Muscle of back (tissue), 3 donors: ENCODE measurements at regions not wholly inside any gene's neighbourhood (a gene's known extent, or its start where the extent isn't known, plus 50 kb on each side); places are given as distances from the start of the nearest gene placed in this dataset.
A peak's percentile ranks its signal among the peaks of the same experiment; 100 is the strongest.
"Not testable (repeated sequence)": the region's sequence is repeated elsewhere in the genome, so short reads cannot be mapped to it uniquely, and the experiment has no call there.

Source experiments
- DNase-seq, 3 donors: peaks; one replicate each; pipeline versions ENCODE4 v3.0.0 to v3.0.0-alpha.2; 2013

- no peak for DNase-seq
These were observed 145.3 kb upstream of the ROPN1 start for GRCh38 chr3:124137216-124137615.

GRCh38 chr3:124138148-124138547 lies 146.2 kb upstream of the ROPN1 start:
- DNase-seq = no peak

GRCh38 chr3:124140746-124141145 lies 148.8 kb upstream of the ROPN1 start:
- no peak for DNase-seq

- DNase-seq = no peak
These were observed 150.6 kb upstream of the ROPN1 start for GRCh38 chr3:124142389-124142970.

GRCh38 chr3:124143047-124143446 lies 151.1 kb upstream of the ROPN1 start:
- DNase-seq = no peak

- no peak for DNase-seq
These were observed 152.3 kb upstream of the ROPN1 start for GRCh38 chr3:124144035-124144814.

GRCh38 chr3:124147429-124147828 lies 155.5 kb upstream of the ROPN1 start:
- DNase-seq = no peak

- DNase-seq = no peak
These were observed 156.0 kb upstream of the ROPN1 start for GRCh38 chr3:124147946-124148345.

- DNase-seq = no peak
These were observed 157.2 kb upstream of the ROPN1 start for GRCh38 chr3:124149081-124149480.

- DNase-seq = no peak
These were observed 157.8 kb upstream of the ROPN1 start for GRCh38 chr3:124149771-124150170.

GRCh38 chr3:124152891-124153290 lies 161.0 kb upstream of the ROPN1 start:
- DNase-seq = not testable (repeated sequence)

GRCh38 chr3:124156866-124157712 lies 165.2 kb upstream of the ROPN1 start:
- no peak for DNase-seq

GRCh38 chr3:124157748-124158147 lies 165.8 kb upstream of the ROPN1 start:
- no peak for DNase-seq

GRCh38 chr3:124158168-124158881 lies 166.4 kb upstream of the ROPN1 start:
- no peak for DNase-seq

- DNase-seq = no peak
These were observed 169.5 kb upstream of the ROPN1 start for GRCh38 chr3:124161448-124161847.

GRCh38 chr3:124163689-124164088 lies 171.8 kb upstream of the ROPN1 start:
- no peak for DNase-seq

GRCh38 chr3:124168271-124168670 lies 176.3 kb upstream of the ROPN1 start:
- DNase-seq = no peak

- DNase-seq = peak in 1 of 3 donors; percentile 4
These were observed 180.4 kb upstream of the ROPN1 start for GRCh38 chr3:124172283-124172682.

GRCh38 chr3:124172816-124173215 lies 180.9 kb upstream of the ROPN1 start:
- no peak for DNase-seq

- peak in 2 of 3 donors; percentile 20 to 57 for DNase-seq
These were observed 182.6 kb upstream of the ROPN1 start for GRCh38 chr3:124174476-124174875.

GRCh38 chr3:124174910-124175874 lies 183.3 kb upstream of the ROPN1 start:
- no peak for DNase-seq
